ENCODE measurements at regions not wholly inside any gene's neighbourhood (a gene's known extent, or its start where the extent isn't known, plus 50 kb on each side); places are given as distances from the start of the nearest gene placed in this dataset.

DNA sequence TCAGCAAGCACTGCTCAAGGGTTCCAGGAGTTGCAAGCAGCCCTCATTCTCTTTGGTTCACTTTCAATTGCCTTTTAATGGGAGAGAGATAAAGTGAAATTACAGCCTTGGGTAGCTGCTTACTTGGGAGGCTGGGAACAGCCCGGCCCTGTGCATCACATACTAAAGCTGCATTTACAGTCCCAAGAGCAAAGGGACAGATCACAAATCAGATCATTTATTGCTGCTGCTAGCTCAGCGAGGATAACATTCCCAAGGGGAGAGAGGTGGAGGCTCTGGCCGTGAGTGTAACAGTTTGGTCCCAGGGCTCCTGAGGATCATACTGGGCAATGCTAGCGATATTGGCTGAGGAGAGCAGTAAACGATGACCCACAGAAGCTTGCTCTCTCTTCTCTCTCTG, 133.1 kb downstream of the CDH26 start:
- TF ChIP-seq EZH2 (IDR thresholded peaks at IDR 0.05) (no peak), EZH2phosphoT487 (IDR thresholded peaks at IDR 0.05) (no peak)
